ENCODE measurements at regions not wholly inside any gene's neighbourhood (a gene's known extent, or its start where the extent isn't known, plus 50 kb on each side); places are given as distances from the start of the nearest gene placed in this dataset.

DNA sequence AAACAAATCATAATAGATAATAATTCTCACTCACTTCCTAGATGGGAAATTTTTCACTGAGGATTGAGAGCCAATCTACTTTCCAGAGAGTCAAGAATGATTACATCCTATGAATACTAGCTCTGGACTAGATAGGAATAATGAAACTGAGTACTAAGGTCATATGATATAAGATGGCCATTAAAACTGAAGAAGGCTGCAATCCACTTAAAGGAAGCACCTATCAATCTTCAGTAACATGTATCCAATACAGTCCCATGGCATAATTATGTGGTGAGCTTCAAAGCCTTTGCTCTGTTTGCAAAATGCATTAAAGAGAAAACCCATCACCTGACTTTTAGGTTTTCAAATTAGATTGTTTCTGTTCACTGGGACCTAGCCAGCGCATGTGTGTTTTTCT, 398.0 kb upstream of the MEIS1 start:
- TF ChIP-seq CTCF (IDR thresholded peaks at IDR 0.05; ENCODE audit: low read length) (no peak), EZH2 (optimal IDR thresholded peaks at IDR 0.05; ENCODE audit: low read depth, low read length) (no peak), EZH2phosphoT487 (IDR thresholded peaks at IDR 0.05; ENCODE audit: low read length) (no peak)
